ENCODE measurements at regions not wholly inside any gene's neighbourhood (a gene's known extent, or its start where the extent isn't known, plus 50 kb on each side); places are given as distances from the start of the nearest gene placed in this dataset.
"Not testable (repeated sequence)": the region's sequence is repeated elsewhere in the genome, so short reads cannot be mapped to it uniquely, and the experiment has no call there.

DNA sequence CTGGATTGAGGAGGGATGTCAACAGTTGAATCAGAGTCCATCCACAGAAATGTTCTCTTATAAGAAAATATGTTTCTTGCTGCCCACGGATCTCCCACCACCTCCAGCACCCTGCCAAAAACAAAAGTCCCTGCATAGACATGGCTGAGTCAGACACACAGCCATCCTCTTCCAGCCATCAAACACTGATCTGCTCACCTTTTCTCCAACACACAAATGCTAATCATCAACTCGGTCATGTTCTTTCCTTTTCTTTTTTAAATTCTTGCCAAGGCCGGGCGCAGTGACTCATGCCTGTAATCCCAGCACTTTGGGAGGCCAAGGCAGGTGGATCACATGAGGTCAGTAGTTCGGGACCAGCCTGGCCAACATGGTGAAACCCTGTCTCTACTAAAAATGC lies 110.7 kb upstream of the IL12A start:
- no peak for DNase-seq (ENCODE audit: low read depth)

- no peak for DNase-seq (ENCODE audit: low read depth)
Measured at GRCh38 chr3:159879146-159879545, 109.5 kb upstream of the IL12A start.

DNA sequence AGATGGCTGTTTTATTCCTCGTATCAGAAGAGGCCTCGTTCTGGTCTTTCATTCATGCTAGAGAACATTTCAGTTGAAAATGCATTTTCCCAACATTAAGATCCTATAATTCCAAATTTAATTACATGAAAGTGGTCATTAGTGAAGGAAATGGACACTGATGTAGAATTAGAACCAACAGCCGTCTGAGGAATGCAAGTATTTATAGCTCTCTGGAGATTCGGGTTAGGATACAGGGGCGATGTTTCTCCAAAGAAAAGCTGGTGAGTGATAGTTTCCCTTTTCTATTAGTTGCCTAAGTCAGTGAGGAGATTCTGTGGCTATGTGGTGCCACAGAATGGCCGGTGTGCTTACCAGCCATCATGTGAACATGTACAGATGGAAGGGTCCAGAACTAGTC lies 109.0 kb upstream of the IL12A start:
- no peak for DNase-seq (ENCODE audit: low read depth)

DNA sequence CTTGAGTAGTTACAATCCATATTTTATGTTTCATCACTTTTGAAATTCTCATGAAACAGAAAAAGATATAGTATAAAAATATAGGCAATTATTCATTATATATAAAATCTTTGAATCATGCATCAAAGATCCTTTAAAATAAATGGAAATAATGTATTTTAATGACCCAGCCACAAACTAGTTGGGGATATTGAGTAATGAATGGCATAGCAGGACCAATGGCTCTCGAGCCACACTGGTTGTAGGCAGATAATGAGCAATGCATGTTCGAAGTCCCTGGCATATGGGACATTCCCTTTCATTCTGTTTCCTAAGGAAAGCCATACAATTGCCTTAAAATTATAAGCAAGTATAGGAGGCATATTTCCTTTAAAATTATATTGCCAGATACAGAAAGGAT lies 107.4 kb upstream of the IL12A start:
- no peak for DNase-seq (ENCODE audit: low read depth)

DNA sequence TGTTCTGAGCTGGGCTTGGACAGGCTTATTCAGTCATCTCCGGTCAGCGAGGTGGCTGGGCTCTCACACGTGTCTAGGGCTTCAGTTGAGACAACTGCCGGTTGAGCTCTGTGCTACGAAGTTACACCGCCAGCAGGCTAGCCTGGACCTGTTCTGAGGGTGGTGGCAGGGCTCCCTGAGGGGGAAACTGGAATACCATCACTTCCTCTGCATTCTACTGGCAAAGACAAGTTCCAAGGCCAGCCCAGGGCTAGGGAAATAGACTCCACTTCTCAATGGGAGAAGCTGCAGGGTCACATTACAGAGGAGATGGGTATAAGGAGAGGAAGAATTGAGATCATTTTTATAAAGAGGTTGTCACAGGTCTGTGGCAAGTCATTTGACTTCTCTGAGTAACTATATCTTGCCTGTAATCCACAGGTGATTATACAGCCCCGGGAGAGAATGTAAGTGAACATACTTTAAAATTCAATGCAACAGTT lies 106.8 kb upstream of the IL12A start:
- no peak for DNase-seq (ENCODE audit: low read depth)

GRCh38 chr3:159882367-159882766 lies 106.3 kb upstream of the IL12A start:
- DNase-seq (ENCODE audit: low read depth): no peak

DNA sequence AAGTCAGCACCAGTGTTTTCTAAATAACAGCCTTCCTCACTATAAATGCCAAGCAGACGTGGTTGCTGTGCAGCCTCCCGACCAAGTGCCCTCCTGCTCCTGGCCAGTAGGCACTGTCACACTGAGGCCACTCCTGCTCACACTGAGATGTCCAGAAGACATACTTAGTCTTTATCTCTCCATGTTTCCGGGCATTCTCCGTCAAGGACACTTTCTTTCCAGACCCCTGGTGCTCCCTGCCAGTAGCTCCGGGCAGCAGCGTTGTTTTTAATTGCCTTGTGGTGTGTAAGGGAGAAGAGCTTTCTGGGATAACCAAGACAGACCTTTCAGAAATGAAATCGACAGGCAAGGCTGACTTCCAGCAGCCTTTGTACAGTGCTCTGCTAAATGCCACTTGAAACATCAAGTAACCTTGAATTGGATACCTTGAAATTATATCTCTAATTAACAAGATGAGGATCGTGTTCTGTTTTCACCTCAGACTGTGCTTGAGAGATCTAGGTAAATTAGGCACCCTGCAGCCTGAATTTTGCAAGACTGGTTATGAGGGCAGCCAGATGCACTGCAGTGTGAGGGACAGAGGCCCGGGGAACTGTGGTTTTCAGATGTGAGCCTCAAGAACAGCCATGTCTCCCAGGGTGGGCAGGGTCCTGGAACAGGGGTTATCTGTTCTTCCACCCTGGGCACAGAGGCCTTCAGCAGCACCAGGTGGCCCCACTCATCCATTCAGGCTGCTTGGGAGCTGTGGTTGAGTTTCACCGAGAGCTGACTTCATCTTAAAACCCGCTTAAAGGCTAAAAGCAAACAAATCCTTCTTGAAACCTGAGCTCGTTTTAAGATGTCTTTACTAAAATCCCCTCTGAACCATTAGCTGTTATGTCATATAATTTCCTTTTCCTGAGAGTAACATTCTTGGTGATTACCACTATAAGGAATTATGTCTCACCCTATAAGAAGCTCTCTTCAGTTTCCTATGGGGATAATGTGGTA lies 105.5 kb upstream of the IL12A start:
- DNase-seq (ENCODE audit: low read depth): no peak

GRCh38 chr3:159884661-159885402 lies 103.8 kb upstream of the IL12A start:
- no peak for DNase-seq (ENCODE audit: low read depth)

DNA sequence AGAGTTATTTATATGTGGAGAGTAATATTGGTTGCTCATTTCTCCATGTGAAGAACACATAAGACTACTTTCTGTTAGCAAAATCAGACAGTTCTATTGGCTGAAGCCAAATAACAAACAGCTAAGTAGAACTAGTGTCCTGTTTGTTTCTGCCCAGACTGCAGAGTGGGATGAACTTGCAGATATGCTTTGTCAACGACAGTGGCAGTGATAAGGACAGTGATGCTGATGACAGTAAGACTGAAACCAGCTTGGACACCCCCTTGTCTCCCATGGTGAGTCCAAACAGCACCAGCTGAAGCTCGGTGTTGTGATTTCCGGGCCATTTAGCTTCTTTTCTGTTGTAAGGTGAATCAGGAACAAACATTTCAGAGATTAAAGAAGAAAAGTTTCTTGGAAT lies 102.6 kb upstream of the IL12A start:
- DNase-seq (ENCODE audit: low read depth): no peak

GRCh38 chr3:159886530-159886929 lies 102.1 kb upstream of the IL12A start:
- not testable (repeated sequence) for DNase-seq (ENCODE audit: low read depth)

- DNase-seq (ENCODE audit: low read depth): no peak
Measured at GRCh38 chr3:159887168-159887567, 101.5 kb upstream of the IL12A start.

DNA sequence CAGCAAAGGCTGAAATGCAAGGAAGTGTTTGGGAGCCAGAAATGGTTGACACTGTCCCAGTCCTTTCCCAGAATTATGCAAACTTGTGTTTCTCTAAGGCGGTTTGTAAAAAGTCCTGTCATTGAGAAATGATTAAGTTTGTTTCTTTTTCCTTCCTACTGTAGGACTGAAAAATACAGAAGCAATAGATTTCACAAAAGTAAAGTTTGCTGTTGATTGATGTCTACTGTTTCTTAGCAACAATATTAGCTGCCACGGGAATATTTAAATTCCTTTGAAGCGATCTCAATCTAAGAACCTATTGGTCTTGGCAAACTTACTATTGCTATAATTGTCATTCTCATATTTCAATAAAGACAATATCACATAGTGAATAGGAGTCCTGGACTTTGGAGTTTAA lies 100.7 kb upstream of the IL12A start:
- DNase-seq (ENCODE audit: low read depth): no peak

- no peak for DNase-seq (ENCODE audit: low read depth)
Measured at GRCh38 chr3:159892171-159892795, 96.4 kb upstream of the IL12A start.

DNA sequence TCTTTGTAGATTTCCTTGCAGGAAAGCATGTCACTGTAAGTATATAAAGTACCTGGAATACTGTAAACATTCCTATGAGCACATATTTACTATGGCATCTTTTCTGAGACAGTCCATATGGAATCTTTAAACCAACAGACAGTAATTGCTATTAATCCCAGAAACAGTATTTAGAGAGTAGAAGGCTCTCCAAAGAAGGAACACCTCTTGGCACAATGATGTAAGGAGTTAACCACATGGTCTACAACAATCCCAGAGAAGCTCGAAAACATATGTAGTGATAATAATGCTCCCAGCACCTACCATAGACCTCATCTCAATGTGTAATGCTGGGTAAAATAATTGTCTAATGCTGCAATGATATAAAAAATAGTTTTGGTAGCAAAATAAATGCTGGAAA lies 95.8 kb upstream of the IL12A start:
- DNase-seq (ENCODE audit: low read depth): no peak

- DNase-seq (ENCODE audit: low read depth): no peak
Measured at GRCh38 chr3:159894386-159894785, 94.2 kb upstream of the IL12A start.

- DNase-seq (ENCODE audit: low read depth): no peak
Measured at GRCh38 chr3:159895430-159895829, 93.2 kb upstream of the IL12A start.

DNA sequence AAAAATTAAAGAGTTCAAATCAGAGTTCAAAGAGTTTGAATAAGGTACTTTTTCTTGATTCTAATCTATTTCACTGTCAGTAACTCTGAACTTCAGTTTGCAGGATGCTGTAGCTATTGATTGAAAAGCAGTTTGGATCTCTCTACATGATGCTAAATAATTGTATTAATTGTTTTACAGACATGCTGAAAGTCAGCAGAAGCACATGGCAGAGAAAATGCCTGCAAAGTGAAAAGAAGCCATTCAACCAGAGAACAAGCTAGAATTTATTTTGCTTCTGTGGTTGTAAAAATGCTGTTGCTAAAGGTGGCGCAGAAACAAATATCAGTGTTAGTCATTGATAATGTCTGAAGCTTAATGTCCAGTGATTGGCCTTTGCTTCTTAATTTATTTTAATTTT lies 92.1 kb upstream of the IL12A start:
- DNase-seq (ENCODE audit: low read depth): no peak

- DNase-seq (ENCODE audit: low read depth): no peak
Measured at GRCh38 chr3:159897331-159898075, 91.1 kb upstream of the IL12A start.

GRCh38 chr3:159898147-159898546 lies 90.5 kb upstream of the IL12A start:
- no peak for DNase-seq (ENCODE audit: low read depth)

DNA sequence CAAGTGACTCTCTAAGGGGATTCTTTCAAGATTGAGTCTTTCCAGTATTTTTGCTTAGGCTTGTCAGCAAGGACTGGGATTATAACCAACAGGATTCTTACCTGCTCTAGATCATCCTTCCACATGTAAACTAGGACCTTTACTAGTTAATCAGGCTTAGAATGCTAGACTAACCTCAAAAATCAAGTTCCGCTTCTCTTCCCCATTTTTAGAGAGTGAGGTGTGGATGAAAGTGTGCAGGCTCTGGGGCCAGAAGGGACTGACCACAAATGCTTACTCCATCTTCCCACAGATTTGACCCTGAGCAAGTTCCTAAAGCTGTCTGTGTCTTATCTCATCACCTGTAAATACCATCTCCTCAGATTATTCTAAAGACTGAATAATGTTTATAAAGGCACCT lies 89.5 kb upstream of the IL12A start:
- no peak for DNase-seq (ENCODE audit: low read depth)

- DNase-seq (ENCODE audit: low read depth): no peak
Measured at GRCh38 chr3:159902546-159903314, 85.9 kb upstream of the IL12A start.
